ENCODE measurements at regions not wholly inside any gene's neighbourhood (a gene's known extent, or its start where the extent isn't known, plus 50 kb on each side); places are given as distances from the start of the nearest gene placed in this dataset.

DNA sequence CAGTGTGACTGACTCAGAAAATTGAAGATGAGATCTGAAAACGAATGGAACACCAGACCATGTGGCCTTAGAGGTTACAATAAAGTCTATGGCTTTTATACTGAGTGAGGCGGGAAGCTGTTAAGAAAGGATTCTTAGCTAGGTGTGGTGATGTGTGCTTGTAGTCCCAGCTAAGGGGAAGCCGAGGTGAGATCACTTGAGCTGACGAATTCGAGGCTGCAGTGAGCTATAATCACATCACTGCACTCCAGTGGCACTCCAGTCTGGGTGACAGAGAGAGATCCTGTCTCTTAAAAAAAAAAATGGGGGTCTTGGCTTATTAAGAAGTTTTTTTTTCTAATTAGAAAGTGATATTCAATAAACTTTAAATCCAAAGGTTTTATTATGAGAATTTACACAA is 678.6 kb downstream of the TMTC2 start:
- no peak overlapping the region for H3K27ac ChIP-seq (ENCODE audit: insufficient read depth, low read length)
- H2AK5ac ChIP-seq (ENCODE audit: low read depth, low read length) = no peak overlapping the region
- ATAC-seq (ENCODE audit: low read depth) (no peak), DNase-seq (no peak)
- no peak overlapping the region for H2BK5ac ChIP-seq (ENCODE audit: low read depth, low read length, poor library complexity, severe bottlenecking)
- no peak overlapping the region for H3K23ac ChIP-seq (ENCODE audit: low read depth, low read length)
- no peak overlapping the region for H3K56ac ChIP-seq (ENCODE audit: extremely low read depth, insufficient read depth, low read length)
- in situ Hi-C loops (cut with MboI; ENCODE audit: low sequenced_read_pairs) (loop anchor here (10.0 kb wide), 1 partner anchor 59 kb away; no protein-coding TSS in a partner anchor), intact Hi-C loops (cut with micrococcal nuclease) (no loop called here), dilution Hi-C loops (cut with HindIII; ENCODE audit: low sequenced_read_pairs, unreplicated experiment) (no loop called here)
- no peak overlapping the region for H2BK20ac ChIP-seq (ENCODE audit: low read depth, low read length)
- H3K36me3 ChIP-seq (ENCODE audit: control insufficient read depth, insufficient read depth, low read length) = no peaks in the 10 kb centered on the region
- no TSS peak for BruUV-seq (replicated peaks)
- H4K5ac ChIP-seq (ENCODE audit: low read depth, low read length) = no peak overlapping the region
- H3K4ac ChIP-seq (ENCODE audit: low read depth, low read length) = no peak overlapping the region
- no peaks in the 10 kb centered on the region for H3K79me1 ChIP-seq (ENCODE audit: low read depth in 1 of 2, low read length in 2 of 2)
- no peak overlapping the region for H3K9ac ChIP-seq (ENCODE audit: low read depth, low read length)
- H4K8ac ChIP-seq (ENCODE audit: low read depth in 2 of 2, low read length in 2 of 2) = no peak overlapping the region
- no peak overlapping the region for H2AK9ac ChIP-seq (replicated peaks; ENCODE audit: low read depth, low read length, poor library complexity)
- no peak overlapping the region for H3K14ac ChIP-seq (replicated peaks; ENCODE audit: low read depth, low read length)
- no peaks in the 10 kb centered on the region for H4K20me1 ChIP-seq (ENCODE audit: insufficient read depth, low read length)
- no peaks in the 10 kb centered on the region for H3K9me1 ChIP-seq (ENCODE audit: insufficient read depth, low read length)
- H2BK120ac ChIP-seq (ENCODE audit: low read depth, low read length) = no peak overlapping the region
- ChIA-PET CTCF (no interaction called here), POLR2A (ENCODE audit: unreplicated experiment) (no interaction called here)
- no peak overlapping the region for H3K4me2 ChIP-seq (ENCODE audit: low read depth, low read length)
- no peak overlapping the region for H3K4me3 ChIP-seq (ENCODE audit: insufficient read depth, low read depth, low read length)
- H3K18ac ChIP-seq (ENCODE audit: low read depth, low read length) = no peak overlapping the region
- 0% methylated on average over 1 of the region's 5 CpGs; no CpG with 5 or more reads in 1 of the 2 experiments for WGBS, 2 experiments (ENCODE audit: extremely low coverage in 2 of 2, insufficient read length in 1 of 2)
- TF ChIP-seq SMC3 (IDR thresholded peaks at IDR 0.05; ENCODE audit: low read depth, low read length) (no peak), MXI1 (IDR thresholded peaks at IDR 0.05; ENCODE audit: borderline replicate concordance, low read depth, low read length) (no peak), RAD21 (IDR thresholded peaks at IDR 0.05; ENCODE audit: low read length) (no peak), CHD1 (IDR thresholded peaks at IDR 0.05; ENCODE audit: low read depth, low read length) (no peak), MAZ (IDR thresholded peaks at IDR 0.05; ENCODE audit: borderline replicate concordance, low read depth, low read length) (no peak), RCOR1 (IDR thresholded peaks at IDR 0.05; ENCODE audit: insufficient replicate concordance, low read length) (no peak), MAFK (IDR thresholded peaks at IDR 0.05; ENCODE audit: low read depth, low read length) (no peak), RFX5 (IDR thresholded peaks at IDR 0.05; ENCODE audit: low read depth, low read length) (no peak), BHLHE40 (IDR thresholded peaks at IDR 0.05; ENCODE audit: low read depth, low read length) (no peak), POLR2A (IDR thresholded peaks at IDR 0.05; ENCODE audit: low read depth, low read length) (no peak), FOS (IDR thresholded peaks at IDR 0.05; ENCODE audit: low read depth, low read length) (no peak), NFE2L2 (IDR thresholded peaks at IDR 0.05; ENCODE audit: low read depth, low read length) (no peak), CEBPB (IDR thresholded peaks at IDR 0.05; ENCODE audit: low read depth, low read length) (no peak)
- TF ChIP-seq, protein P1, sequence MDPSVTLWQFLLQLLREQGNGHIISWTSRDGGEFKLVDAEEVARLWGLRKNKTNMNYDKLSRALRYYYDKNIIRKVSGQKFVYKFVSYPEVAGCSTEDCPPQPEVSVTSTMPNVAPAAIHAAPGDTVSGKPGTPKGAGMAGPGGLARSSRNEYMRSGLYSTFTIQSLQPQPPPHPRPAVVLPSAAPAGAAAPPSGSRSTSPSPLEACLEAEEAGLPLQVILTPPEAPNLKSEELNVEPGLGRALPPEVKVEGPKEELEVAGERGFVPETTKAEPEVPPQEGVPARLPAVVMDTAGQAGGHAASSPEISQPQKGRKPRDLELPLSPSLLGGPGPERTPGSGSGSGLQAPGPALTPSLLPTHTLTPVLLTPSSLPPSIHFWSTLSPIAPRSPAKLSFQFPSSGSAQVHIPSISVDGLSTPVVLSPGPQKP (IDR thresholded peaks at IDR 0.05; ENCODE audit: borderline replicate concordance, low read depth, low read length) = no peak
- TF ChIP-seq, protein P2, sequence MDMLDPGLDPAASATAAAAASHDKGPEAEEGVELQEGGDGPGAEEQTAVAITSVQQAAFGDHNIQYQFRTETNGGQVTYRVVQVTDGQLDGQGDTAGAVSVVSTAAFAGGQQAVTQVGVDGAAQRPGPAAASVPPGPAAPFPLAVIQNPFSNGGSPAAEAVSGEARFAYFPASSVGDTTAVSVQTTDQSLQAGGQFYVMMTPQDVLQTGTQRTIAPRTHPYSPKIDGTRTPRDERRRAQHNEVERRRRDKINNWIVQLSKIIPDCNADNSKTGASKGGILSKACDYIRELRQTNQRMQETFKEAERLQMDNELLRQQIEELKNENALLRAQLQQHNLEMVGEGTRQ (IDR thresholded peaks at IDR 0.05; ENCODE audit: low read depth, low read length) = no peak
- TF ChIP-seq, protein P3, sequence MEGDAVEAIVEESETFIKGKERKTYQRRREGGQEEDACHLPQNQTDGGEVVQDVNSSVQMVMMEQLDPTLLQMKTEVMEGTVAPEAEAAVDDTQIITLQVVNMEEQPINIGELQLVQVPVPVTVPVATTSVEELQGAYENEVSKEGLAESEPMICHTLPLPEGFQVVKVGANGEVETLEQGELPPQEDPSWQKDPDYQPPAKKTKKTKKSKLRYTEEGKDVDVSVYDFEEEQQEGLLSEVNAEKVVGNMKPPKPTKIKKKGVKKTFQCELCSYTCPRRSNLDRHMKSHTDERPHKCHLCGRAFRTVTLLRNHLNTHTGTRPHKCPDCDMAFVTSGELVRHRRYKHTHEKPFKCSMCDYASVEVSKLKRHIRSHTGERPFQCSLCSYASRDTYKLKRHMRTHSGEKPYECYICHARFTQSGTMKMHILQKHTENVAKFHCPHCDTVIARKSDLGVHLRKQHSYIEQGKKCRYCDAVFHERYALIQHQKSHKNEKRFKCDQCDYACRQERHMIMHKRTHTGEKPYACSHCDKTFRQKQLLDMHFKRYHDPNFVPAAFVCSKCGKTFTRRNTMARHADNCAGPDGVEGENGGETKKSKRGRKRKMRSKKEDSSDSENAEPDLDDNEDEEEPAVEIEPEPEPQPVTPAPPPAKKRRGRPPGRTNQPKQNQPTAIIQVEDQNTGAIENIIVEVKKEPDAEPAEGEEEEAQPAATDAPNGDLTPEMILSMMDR (conservative IDR thresholded peaks at IDR 0.05; ENCODE audit: low read depth, low read length) = no peak
- no peak overlapping the region for H2AFZ ChIP-seq (replicated peaks; ENCODE audit: low read length, poor library complexity)
- no peak overlapping the region for H4K91ac ChIP-seq (ENCODE audit: insufficient read depth, low read depth, low read length)
- H3K9me3 ChIP-seq (ENCODE audit: control insufficient read depth, insufficient read depth, low read length) = peaks cover 2% of the 10 kb centered on the region; the same call in 1 of the 2 replicates
- H2BK15ac ChIP-seq (ENCODE audit: low read depth, low read length) = no peak overlapping the region
- no peaks in the 10 kb centered on the region for H3K27me3 ChIP-seq (ENCODE audit: control insufficient read depth, insufficient read depth, low read length)
- no peaks in the 10 kb centered on the region for H3K4me1 ChIP-seq (ENCODE audit: control insufficient read depth, insufficient read depth, low read length)

Data from IMR-90 (cell line).